ENCODE measurements at regions not wholly inside any gene's neighbourhood (a gene's known extent, or its start where the extent isn't known, plus 50 kb on each side); places are given as distances from the start of the nearest gene placed in this dataset.

DNA sequence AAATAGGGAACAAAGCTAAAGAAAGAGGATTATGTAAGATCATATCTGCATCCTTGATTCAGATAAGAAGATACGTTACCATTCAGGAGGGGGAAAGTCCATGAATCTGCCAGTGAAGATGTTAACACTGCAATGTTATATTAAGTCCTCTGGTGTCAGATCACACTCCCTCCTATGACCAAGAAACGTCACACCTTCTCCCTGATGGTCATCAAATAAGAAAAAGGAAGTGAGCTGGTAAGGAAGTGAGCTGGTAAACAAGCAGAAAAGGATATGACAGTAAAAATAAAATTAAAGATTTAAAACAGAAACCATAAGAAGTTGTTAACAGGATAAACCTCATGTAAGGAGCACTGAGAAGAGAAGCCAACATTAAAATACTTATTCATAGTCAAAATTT lies 340.2 kb downstream of the SEC23A start:
- DNase-seq (ENCODE audit: low spot score), result no peak

DNA sequence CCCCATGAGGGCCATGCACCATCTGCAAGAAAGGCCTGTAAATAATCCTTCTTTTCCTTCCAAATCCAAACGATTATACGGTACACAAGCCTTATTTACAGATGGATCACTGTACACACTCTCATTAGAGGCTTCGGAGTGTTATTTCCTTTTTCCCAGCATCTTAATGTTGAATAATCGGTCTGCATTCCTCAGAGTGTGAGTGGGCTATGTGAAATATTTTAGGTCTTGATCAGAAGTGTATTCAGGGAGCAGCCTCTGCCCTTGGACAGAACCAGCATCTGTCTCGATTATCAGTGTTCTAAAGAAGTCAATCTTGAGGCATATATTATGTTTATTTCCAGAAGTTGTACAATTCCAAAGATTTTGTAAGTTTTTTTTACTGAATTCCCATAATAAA lies 340.6 kb downstream of the SEC23A start:
- no peak for DNase-seq (ENCODE audit: low spot score)

GRCh38 chr14:38761033-38761432 lies 342.0 kb downstream of the SEC23A start:
- DNase-seq (ENCODE audit: low spot score), result no peak

DNA sequence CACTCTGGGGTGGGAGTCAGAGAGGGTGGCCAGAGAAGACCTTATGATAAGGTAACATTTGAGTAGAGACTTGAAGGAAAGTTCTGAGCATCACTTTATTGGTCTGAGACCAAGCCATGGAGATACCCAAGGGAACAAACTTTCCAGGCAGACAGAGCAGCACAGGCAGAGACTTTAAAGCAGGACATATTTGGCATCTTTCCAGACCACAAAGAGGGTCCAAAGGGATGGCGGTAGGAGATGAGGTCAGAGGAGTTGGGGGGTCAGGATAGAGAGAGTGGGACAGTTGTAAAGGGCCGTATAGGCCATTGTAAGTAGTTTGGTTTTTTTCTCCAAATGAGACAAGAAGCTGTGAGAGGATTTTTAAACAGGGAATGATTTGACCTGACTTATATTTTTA lies 344.4 kb downstream of the SEC23A start:
- no peak for DNase-seq (ENCODE audit: low spot score)

- no peak for DNase-seq (ENCODE audit: low spot score)
Observed at GRCh38 chr14:38755036-38755435, 348.0 kb downstream of the SEC23A start.

DNA sequence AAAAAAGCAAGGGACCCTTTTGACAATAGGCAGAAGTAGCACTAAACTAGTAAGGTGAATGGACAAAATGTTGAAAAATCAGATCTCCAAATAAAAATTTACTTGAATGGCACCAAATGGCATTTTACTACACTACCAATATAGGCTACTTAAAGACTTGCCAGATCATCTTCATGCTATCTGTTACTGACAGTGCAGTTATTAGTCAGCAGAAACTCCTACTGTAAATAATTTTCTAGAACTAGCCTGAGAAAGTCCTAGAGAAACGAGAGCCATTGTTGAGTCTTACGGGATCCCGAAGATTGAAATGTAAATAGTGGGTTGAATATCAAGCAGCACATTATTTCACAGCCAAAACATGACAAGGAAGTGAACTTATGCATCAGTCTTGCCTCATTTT lies 350.3 kb downstream of the SEC23A start:
- DNase-seq (ENCODE audit: low spot score), result no peak

DNA sequence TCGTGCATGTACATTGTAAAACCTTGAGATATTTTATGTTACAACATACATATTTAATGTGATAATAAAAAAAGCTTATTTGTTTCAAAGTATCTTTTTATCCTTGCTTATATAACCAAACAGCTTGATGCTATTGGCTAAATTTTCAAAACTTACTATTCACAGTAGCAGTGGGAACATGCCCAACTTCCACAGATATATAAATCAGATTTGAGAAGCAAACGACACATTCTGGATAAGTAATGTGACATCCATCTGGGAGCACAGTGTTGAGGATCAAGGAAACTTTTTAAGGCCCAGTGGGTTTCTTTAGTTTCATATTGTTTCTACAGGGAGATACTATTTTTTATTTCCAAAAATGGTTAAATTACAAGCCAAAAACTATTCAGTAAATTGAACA lies 350.7 kb downstream of the SEC23A start:
- no peak for DNase-seq (ENCODE audit: low spot score)

- DNase-seq (ENCODE audit: low spot score), result no peak
Observed at GRCh38 chr14:38751459-38751858, 351.6 kb downstream of the SEC23A start.

DNA sequence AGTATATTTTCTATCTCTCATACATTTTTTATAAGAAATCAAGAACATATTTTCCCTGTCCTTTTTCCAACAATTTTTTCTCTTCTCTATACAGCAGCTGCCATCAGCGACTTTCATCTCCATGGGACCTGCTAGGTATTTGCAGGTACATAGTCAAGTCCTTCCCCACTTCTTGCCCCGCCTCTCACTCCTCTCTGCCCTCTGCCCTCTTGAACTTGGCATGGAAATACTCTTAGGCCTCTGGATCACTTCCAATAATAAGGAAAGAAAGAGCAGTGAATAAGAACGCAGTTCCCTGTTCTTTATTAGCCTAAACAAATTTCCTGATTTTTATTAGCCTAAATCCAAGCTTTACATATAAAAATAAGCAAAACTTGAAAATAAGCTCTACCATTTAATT lies 353.1 kb downstream of the SEC23A start:
- no peak for DNase-seq (ENCODE audit: low spot score)

DNA sequence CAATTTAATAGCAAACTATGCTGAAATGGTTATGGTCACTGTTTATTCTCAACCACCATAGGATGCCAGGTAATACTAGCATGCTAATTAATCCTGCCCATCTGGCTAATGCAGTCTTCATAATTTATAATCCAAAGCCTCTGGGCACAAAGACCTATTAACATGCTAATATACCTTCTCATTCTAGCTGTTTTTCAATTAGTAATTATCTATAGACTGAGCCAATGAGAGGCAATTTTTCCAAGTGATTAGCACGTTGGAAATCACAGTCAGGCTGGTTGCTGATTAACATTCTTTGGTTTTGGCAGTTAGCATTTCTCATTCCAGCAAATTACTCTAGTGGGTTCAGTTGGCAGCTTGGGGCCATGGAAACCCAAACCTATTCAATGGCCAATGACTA lies 357.2 kb downstream of the SEC23A start:
- no peak for DNase-seq (ENCODE audit: low spot score)

GRCh38 chr14:38743966-38744584 lies 359.0 kb downstream of the SEC23A start:
- DNase-seq (ENCODE audit: low spot score), result peak; percentile 60

GRCh38 chr14:38737686-38738407 lies 365.2 kb downstream of the SEC23A start:
- peak; percentile 15 for DNase-seq (ENCODE audit: low spot score)

GRCh38 chr14:38735005-38735404 lies 368.0 kb downstream of the SEC23A start:
- no peak for DNase-seq (ENCODE audit: low spot score)

GRCh38 chr14:38731962-38732361 lies 371.1 kb downstream of the SEC23A start:
- DNase-seq (ENCODE audit: low spot score), result no peak

GRCh38 chr14:38730420-38730819 lies 372.6 kb downstream of the SEC23A start:
- DNase-seq (ENCODE audit: low spot score), result no peak

DNA sequence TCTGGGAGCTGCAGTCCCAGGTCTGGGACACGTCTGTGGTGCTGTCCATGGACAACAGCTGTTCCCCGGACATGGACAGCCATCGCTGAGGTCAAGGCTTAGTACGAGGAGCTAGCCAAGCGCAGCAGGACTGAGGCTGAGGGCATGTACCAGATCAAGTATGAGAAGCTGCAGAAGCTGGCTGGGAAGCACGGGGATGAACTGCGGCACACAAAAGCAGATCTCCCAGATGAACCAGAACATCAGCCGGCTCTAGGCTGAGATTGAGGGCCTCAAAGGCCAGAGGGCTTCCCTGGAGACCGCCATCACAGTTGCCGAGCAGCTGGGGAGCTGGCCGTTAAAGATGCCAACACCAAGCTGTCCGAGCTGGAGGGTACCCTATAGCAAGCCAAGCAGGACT lies 375.3 kb downstream of the SEC23A start:
- DNase-seq (ENCODE audit: low spot score), result no peak

- DNase-seq (ENCODE audit: low spot score), result no peak
Observed at GRCh38 chr14:38724621-38725020, 378.4 kb downstream of the SEC23A start.

GRCh38 chr14:38723959-38724358 lies 379.1 kb downstream of the SEC23A start:
- DNase-seq (ENCODE audit: low spot score), result no peak

DNA sequence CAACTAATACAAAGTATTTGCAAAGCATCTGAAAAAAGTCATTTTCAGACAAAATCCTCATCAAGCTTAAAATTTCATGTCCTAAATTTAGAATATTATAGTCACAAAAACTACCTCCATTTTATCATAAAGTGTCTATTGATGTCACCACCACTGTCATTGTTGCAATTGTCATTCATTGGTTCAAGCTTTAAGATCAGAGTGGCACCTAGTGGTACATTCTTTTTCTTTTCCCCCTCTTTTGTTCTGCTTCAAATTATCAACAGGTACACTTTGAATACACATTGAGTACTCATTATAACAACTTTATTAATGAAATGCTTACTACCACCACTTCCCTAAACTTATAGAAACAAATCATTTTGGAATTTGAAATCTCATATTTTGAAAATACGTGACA lies 379.8 kb downstream of the SEC23A start:
- no peak for DNase-seq (ENCODE audit: low spot score)

DNA sequence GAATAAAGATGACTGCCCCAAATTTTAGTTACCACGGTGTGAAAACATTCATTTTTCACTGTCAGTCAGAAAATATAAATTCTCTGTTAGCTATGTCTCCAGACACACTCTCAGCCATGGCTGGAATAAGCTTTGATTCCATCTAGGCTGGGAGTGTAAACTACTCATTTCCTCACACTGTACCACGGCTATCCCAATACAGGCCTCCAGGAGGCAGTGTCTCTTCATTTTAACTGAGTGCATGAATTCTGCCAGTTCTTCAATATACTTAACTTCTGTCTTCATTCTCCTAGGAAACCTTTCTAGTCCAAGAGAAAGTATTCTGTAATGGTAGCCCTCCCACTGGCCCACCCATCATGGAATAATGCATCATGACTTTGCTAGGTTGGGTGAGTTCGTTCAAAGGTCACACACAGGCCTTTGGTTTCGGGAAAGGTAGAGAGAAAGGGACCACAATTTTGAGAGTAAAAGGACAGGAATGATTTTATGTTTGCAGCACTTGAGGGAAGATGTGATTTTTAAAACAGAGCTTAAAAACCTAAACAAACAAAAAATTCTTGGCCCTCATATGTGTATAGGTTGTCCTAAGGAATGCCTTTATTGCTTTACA lies 381.1 kb downstream of the SEC23A start:
- DNase-seq (ENCODE audit: low spot score), result peak; percentile 74

DNA sequence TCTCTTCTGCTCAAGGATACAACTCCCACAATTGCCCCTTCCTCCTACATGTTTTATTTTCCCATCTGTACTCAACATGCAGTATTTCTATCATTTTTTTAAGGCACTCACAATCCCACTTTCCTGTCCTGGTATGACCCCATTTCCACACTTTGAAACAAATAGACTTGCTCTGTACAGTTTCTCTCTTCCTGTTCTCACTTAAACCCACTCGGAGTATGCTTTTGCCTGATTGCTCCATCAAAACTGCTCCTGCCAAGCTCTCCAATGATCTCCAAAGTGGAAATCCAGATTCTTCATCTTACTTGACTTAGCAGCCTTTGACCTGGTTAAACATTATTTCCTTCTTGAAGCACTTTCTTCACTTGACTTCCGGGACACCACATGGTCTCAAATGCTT lies 384.5 kb downstream of the SEC23A start:
- DNase-seq (ENCODE audit: low spot score), result no peak

DNA sequence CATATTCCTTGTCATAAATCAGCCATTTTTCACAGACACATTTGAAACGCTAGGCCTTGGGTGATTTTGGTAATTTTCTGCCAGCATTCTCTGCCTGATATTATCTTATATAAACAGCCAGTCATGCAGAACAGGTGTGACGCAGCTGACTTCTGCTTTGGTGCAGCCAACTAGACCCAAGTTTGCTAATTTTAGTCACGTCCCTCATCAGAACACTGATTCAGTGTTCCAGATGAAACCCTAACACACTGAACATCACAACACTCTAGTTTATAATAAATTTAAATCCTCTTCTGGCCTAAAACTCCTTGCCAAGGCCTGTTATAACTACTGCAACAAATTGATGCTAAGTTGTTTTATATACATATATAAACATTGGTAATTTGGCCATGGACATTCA lies 386.1 kb downstream of the SEC23A start:
- no peak for DNase-seq (ENCODE audit: low spot score)

DNA sequence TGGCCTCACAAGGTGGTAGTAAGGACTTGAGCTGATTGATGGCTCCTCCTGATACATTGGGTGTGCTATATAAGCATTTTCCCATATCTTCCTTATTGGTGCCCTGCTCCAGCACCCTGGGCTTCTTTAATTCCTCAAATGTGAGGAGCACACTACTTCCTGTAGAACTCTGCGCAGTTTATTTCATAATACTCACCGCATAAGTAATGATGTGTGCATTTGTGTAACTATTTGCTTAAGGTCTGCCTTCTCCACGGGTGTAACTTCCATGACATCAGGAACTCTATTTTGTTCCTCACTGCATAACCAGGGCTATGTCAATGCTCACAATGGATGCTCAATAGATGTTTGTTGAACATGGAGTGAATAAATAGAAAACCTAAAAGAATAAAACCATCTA lies 392.2 kb downstream of the SEC23A start:
- DNase-seq (ENCODE audit: low spot score), result no peak

GRCh38 chr14:38710196-38710595 lies 392.8 kb downstream of the SEC23A start:
- DNase-seq (ENCODE audit: low spot score), result no peak
